SHP77 (cell line): ENCODE measurements at regions not wholly inside any gene's neighbourhood (a gene's known extent, or its start where the extent isn't known, plus 50 kb on each side); places are given as distances from the start of the nearest gene placed in this dataset.
"Not testable (repeated sequence)": the region's sequence is repeated elsewhere in the genome, so short reads cannot be mapped to it uniquely, and the experiment has no call there.

Source experiments
- DNase-seq, 2 experiments: peaks; one replicate each; lab custom pipeline; 2025; lab: John Stamatoyannopoulos, UW

DNA sequence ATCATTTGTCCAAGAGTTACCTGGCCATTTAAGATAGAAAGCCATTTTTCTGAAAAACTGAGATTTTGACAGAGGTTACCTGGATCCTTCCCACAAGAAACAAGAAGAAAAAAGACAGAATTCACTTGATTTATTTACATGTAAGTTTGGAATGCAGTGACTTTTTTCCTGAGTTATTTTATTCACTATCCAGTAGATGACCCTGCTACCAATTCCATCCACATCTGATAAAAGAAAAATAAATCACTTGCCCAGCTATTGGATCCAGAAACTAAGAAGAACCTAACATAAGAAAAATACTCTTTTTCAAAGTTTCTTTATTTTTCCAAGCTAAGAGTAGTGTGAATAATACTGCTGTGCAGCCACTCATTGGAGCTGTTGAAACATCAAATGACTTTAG lies 275.2 kb downstream of the CETN3 start:
- DNase-seq: no peak

DNA sequence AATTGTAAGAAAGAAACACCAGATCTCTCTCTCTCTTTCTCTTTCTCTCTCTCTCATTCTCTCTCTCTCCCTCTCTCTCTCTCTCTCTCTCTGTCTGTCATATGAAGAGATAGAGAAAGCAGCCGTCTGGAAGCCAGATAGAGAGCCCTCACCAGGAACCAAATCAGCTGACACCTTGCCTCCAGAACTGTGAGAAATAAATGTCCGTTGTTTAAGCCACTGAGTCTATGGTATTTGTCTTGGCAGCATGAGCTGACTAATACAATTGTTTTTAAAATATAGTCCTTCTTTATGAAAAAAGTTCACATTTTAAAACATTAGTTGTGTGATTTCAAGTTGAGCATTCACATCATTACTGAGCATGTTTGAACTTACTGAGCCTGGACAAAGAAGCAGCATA lies 275.6 kb downstream of the CETN3 start:
- DNase-seq: no peak

DNA sequence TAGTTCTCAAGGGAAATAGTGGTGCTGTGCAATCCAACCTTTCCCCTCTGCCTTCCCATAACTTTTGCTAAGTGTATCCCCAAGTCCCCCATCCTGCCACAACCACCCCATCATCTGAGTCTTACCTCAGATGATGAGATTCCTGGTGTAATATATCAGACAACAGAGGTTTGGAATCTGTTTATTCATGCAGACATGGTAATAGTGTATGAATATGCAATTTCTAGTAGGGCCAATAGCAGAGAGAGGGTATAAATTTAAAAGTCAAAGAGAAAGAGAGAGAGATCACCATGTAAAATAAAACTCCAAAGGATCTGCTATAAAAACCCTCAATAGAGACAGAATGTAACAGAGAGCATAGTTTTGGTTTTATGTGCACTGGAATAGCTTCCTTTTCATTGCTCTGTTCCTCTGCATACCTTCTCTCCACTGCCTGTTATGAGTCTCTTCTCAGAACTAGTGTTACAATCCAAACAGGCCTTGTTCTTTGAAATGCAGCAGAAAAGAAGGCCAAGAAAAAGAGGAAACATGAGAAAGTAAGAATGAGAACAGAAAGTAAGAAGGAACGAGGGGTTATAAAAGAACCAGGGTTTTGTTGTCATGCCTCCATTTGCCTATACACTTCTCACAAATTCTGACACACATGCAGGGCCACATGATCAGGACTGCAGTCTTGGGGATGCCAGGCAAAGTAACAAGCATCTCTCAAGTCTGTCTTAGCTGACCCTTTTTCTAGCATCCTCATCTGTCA lies 278.0 kb downstream of the CETN3 start:
- DNase-seq: no peak

DNA sequence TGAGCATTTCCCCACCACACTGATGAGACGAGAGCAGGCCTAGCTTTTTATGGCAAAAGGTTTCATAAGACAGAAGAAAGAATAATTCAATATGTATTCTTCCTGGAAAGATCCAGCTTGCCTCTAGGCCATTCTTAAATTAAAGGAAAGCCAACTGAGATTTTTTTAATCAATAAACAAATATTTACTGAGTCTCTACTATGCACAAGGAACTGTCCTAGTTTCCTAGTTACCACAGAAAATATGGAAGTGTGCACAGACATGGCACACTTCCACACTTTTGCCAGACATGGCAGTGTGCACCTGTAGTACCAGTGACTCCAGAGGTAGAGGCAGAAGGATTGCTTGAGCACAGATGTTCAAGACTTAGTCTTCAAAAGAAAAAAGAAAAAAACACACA lies 281.0 kb downstream of the CETN3 start:
- no peak for DNase-seq

DNA sequence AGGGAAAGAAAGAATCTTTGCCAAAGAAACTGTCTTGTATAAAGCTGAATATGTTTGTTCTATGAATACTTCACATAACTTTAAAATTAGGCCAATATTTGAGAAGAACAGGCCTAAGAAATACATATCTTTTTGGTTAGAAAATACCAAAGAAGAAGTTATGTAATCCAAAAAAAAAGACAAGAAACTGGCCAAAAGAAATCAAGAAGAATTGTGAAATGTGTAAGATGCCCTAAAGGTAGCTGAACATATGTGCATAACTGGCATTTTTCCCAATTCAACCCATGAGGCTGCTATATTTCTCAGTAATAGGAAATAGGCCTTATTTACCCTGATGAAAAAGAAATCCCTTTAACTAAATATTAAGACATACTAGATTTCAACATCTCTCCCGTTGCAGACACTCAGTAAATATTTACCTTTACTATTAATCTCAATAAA lies 290.0 kb downstream of the CETN3 start:
- no peak for DNase-seq

DNA sequence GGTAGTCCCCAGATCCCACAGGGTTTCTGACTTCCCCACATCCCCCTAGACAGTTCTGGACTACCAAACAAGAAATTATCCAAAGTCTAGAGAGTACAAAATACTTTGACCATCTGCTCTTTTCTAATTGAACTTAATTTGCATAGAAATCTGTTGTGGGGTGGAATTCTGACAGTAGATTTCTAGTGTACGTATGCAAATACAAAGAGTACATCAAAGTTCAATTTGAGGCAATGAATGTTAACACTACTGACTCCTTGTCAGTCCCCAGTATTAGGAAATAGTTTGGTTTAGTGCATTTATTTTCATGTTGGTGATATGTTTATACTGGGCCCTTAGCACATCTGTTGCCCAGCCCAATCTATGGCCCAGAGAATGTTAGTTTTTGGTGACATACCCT lies 292.6 kb downstream of the CETN3 start:
- DNase-seq: no peak

DNA sequence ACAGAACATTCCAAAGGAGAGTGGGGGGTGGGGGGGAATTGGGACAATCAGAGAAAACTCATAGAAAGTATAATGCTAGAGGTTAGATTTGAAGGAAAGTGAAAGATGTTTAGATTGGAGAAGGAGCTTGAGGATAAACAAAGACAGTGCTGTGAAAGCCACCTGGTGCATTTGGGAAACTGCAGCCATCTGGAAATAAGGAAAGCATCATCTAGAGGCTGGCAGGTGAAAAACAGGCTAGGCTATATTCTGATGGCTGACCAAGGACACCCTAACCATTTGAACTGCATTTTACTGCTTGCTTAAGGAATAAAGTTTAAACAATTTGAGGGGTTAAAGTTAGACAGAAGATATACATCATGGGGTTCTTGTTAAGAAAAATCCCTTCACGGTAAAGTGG lies 296.4 kb downstream of the CETN3 start:
- no peak for DNase-seq

DNA sequence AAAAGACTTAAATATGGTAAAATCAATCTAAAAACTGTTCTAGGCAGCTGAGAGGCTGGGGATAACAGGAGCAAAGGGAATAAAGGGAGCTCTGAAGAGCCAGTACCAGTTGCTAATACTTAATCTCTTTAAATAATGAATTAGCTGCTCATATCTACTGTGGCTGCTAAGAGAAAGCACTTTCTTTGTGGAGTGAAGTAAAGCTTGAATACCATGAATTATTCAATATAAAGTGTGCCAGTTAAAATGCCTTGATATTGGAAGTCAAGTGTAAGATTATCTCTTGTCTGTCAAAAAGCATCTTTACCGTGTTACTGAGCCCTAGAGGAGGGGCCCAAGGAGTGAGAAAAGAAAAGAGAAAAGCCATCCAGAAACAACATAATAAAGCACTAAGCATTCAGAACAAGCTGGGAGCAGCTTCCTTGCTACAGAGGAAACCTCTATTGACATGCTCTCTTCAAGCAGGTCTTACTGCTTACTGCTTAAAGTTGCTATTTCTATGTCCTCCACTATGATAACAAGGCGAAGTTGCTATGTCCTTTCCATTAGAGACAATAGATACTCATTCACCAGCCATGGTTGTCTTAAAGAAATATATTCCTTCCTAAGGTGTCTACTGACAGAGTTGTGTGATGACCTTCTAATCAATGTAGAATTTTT lies 297.4 kb downstream of the CETN3 start:
- DNase-seq: no peak

DNA sequence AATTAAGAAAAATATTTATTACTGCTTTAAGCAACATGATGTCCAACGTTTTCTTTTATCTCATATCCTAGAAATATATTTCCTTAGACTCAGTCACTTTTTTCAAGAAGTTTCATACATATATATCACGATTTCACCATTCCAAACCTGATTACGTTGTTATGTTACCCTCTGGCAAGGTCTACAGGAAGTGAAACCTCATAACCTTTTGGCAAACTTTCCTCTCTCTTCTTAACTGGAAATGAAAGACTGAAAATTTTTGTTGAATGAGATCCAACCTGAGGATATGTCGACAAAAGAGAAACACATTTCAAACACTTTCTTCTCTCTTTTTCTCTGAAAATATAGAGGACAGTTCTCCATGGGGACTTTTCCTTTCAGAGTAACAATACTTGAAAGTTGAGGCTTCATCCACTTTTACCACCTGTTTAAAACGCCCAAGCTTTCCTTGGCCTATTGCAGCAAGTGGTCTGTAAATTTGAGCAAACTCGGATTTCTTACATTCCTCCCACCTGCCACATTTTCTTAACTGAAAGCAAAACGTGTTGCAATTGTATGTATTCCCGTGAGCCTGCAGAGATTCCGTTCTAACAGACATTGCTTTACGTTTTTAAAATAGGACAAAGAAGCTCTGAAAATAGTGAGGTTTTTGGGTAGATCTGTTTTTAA lies 298.1 kb downstream of the CETN3 start:
- DNase-seq: no peak

DNA sequence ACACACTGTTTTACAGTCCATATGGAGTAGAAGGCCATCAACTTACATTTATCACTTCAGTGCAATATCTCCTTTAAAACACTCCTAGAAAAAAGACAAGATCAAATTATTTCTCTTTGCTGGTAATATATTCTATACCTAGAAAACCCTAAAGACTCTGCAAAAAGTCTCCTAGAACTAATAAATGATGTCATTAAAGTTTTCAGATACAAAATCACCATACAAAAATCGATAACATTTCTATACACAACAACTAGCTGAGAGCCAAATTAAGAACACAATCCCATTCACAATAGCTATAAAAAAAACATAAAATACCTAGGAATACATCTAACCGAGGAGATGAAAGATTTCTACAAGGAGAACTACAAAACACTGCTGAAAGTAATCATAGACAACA lies 300.3 kb downstream of the CETN3 start:
- no peak for DNase-seq

DNA sequence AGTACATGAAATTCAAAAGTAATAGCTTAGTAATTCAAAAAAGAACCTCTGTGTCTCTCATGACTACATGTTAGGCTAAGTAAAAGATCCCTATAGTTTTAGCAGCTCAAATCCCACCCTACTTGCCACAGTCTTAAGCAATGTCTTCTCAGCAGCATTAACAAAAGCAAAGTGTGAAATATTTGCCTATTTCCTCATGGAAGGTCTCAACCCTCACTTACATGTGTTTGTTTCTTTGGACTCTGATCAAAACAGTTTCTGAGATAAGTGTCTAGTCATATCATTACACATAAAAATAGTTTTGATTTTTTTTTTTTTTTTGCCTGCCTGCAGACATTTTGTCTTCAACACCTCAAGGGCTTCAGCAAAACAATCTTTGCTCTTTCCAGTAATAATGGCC lies 310.5 kb downstream of the CETN3 start:
- DNase-seq: no peak

DNA sequence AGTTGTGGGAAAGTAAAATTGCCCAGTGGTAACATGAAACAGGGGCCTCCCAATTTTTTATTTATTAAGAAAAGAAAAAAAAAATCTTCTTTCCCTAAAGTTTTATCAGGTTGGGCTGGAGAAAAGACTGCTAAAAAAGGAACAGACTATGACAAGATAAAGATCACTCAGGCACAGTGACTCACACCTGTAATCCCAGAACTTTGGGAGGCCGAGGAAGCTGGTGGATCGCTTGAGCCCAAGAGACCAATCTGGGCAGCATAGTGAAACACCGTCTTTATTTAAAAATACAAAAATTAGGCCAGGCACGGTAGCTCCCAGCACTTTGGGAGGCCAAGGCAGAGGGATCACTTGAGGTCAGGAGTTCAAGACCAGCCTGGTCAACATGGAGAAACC lies 312.5 kb downstream of the CETN3 start:
- DNase-seq: no peak

DNA sequence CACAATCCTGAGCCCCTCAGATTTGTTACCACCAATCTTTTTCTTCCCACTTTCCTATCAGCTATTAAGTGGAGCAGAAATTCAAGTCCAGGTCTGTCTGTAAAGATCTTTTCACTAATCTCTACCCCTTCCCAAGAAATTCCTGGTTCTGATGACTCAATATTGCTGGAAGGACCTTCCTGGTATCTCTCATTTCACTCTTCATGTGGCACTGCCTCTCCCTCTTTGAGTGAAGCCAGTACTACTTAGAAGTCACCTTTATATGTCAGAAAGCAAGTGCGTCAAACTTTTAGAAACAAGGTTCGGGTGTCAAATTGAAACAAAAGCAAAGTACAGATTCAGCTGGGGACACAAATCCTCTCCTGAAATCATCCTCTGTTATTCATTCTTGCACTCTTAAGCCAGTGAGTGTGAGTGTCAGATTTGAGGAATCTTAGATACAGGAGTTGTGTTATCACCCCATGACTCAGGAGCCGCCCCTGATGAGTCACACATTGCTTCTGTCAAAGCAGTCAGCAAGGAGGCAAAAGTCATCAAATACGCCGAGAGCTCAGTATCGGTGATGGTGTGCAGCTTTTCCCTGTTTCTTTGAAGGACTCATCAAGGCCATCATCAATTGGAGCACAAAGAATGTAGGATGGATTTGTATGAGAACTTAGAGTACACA lies 313.0 kb downstream of the CETN3 start:
- no peak for DNase-seq

DNA sequence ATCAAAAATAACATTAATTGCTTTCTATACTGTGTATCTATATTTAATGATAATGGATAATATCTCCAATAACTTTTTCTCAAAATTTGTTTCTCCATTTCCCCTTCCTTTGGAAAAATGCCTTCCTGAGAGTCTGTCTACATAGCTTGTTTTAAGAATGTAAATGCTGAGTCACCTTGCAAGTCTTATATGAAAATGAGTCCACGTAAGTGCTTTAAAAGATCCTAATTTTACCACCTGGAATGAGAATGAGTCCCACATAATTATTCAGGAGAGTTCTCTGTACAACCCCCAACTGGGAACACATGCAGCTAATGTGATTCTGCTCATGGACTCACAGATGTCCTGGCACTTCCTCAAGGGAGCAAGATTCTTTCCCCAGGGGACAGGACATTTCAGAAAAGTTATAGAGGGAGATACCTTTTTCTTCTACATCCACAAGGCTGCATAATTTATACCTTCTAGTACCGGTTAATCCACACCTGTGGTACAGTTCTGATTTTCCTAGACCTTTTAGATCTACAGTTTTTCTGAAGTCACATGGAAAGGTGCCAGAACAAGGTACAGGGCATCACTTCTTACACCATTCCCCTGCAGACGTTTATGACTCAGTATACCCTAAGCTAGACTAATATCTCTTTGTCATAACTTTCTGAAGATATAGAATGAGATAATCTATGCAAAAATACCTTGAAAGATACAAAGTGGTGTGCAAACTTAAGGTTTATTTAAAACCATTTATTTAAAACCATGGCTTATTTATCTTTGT lies 314.1 kb downstream of the CETN3 start:
- no peak for DNase-seq

DNA sequence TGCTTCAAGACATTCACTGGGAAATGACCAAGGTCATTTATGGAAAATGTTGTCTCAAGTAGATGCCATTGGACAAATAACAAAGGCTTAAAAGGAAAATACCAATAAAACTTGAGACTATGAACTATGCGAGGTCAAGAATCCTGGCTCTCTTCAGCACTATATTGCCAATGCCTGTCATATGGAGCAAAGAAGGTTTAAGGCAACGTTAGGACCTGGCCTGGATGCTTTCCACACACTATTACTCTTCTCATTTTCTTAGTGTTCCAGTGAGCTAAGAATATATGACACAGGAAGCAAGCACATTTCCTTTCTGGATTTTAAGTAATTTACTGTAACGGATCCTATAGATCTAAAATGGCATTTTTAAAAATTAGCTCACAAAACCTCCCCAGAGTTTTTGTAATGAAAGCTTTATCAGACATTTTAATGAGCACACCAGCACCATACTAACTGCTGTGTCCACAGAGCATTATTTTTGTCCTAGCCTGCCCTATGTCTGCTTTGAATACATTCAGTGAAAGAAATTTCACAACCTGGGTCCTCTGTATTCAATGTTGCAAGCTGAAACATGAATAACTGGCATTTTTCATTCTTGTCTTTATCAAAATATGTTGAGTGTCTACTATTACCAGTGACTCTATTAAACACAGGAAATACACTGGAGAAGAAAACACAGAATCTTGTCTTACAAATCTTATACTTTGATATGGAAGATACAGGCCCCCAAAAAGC lies 315.6 kb downstream of the CETN3 start:
- DNase-seq: no peak

DNA sequence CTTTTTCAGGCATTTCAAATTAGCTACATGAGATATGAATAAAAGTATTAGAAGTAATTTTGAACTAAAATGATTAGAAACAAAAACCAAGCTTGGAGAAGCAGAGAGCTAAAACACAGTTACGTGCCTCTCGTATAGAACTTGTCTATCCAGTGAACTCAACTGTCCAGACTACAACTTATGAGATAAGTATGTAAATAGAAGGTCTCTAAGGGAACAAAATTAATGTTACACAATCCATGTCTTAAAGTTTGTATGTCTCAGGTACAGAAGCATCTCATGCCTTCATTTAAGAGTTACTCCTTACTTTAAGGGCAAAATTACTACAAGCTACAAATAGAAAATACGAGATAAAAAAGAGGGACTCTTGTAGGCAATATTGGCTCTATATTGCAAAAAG lies 316.8 kb downstream of the CETN3 start:
- no peak for DNase-seq

DNA sequence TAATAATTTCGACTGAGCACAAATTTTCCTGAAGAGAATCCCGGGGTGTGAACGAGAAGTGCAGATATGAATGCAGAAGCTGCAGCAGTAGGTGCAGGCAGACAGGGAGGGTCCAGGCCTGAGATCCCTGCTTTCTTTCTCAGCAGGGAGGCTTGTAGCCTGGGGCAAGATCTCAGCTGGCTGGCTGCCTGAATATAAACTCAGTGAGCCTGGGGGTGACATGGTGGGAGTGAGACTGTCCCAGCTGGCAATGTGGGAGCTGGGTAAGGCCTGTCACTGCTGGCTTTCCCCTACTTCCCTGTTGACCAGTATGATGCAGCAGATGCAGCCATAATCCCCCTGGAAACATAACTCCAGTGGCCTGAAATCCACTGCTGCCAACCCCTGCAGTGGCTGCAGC lies 325.2 kb downstream of the CETN3 start:
- no peak for DNase-seq

DNA sequence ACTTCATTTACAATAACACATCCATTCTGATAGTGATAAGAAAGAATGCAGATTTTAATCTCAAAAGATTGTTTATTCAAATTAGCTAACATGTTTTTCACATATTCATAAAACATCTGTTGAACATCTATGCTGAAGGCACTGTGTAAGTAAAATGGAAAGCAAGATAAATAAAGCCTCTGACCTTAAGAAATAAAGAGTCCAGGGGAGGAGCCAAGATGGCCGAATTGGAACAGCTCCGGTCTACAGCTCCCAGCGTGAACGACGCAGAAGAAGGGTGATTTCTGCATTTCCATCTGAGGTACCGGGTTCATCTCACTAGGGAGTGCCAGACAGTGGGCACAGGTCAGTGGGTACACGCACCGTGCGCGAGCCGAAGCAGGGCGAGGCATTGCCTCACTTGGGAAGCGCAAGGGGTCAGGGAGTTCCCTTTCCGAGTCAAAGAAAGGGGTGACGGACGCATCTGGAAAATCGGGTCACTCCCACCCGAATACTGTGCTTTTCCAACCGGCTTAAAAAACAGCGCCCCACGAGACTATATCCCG lies 336.5 kb downstream of the CETN3 start:
- not testable (repeated sequence) for DNase-seq

DNA sequence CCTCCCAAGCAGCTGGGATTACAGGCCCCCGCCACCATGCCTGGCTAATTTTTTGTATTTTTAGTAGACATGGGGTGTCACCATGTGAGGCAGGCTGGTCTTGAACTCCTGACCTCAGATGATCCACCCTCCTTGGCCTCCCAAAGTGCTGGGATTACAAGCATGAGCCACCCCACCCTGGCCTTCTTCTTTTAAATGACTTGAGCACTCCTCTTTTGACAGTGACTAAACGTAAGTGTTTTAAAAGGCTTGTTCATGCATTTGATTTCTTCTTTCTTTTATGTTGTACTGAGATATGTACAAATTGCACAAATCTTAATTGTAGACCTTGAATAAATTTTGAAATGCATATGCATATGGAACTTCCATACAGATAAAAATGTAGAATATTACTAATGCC lies 337.9 kb downstream of the CETN3 start:
- no peak for DNase-seq

DNA sequence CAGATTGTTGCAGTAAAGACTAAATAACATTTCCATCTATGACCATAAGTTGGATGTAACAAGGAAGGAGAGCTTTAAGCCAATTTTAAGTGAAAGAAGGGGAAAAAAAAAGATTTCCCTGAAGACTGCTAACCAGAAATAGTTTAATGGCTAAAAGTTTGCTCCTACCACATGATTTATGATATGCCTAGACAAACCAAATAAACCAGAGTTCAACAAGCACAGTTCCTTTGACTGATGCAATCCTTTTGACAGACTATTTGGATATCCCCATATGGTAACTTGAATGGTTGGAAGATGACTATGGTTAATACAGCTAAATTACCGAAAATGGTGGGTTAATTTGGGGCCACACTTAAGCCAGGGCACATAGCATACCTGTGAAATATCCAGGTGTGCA lies 338.5 kb downstream of the CETN3 start:
- DNase-seq: no peak

DNA sequence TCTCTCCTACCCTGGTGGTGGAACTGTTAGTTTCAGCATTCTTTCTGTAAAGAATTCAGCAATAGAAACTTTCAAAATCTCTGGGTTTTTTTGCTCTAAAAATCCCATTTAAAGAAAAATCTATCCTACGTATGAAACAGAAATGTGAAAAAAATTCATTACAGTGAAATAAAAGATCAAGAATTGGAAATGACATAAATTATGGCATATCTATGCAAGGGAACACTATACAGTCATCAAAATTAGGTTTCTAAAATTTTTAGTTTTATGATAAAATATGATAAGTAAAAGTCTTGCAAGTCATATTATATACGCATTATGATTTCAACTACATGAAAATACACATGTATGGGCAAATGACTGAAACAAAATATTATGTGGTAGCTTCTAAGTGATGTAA lies 342.6 kb downstream of the CETN3 start:
- DNase-seq: no peak
